Breast epithelium (tissue), 3 donors: ENCODE measurements at regions not wholly inside any gene's neighbourhood (a gene's known extent, or its start where the extent isn't known, plus 50 kb on each side); places are given as distances from the start of the nearest gene placed in this dataset.

ENCODE experiments used
- CTCF ChIP-seq, 3 donors: fragments of 450-650 bp; IDR thresholded peaks; one replicate each; pipeline ENCODE4 v1.5.1; 2016 to 2017; ENCODE audit warnings: antibody characterized with exemption in 3 of 3, mild to moderate bottlenecking in 3 of 3, moderate library complexity in 3 of 3
- POLR2AphosphoS5 ChIP-seq, 3 donors: sonication (generic); formaldehyde crosslinking; IDR thresholded peaks; one replicate each; pipeline ENCODE4 v1.6.1; 2017; ENCODE audit warnings: antibody characterized with exemption in 3 of 3

GRCh38 chr14:71228711-71229110, 321.5 kb downstream of the PCNX1 start:
- no peak for TF ChIP-seq CTCF (IDR thresholded peaks at IDR 0.05)
- no peak for TF ChIP-seq POLR2AphosphoS5 (IDR thresholded peaks at IDR 0.05)
